Gastrocnemius medialis (tissue), 4 donors: ENCODE measurements at regions not wholly inside any gene's neighbourhood (a gene's known extent, or its start where the extent isn't known, plus 50 kb on each side); places are given as distances from the start of the nearest gene placed in this dataset.
"Not testable (repeated sequence)": the region's sequence is repeated elsewhere in the genome, so short reads cannot be mapped to it uniquely, and the experiment has no call there.

Source experiments
- ATAC-seq, 2 donors: fragments of 150-250 bp; one replicate each; pipeline ENCODE4 v1.9.1; 2016
- DNase-seq, 2 donors: peaks; one replicate each; pipeline ENCODE4 v3.0.0-alpha.2; 2019
- H3K27ac ChIP-seq, 4 donors: fragments of 200-600 bp; sonication (generic); 1 replicate in 1 of 4; 2 replicates in 3 of 4; pipeline ENCODE4 v1.5.1; 2016 to 2018; ENCODE audit warnings: mild to moderate bottlenecking in 2 of 4, moderate library complexity in 1 of 4
- H3K27me3 ChIP-seq, 3 donors: fragments of 200-600 bp; sonication (generic) in 2 of 3; 1 replicate in 1 of 3; 2 replicates in 2 of 3; pipeline versions ENCODE4 v1.5.1 to v1.6.0; 2016 to 2019; ENCODE audit warnings: mild to moderate bottlenecking in 1 of 3, moderate library complexity in 1 of 3
- H3K36me3 ChIP-seq, 2 donors: fragments of 200-600 bp; sonication (generic) in 1 of 2; one replicate each; pipeline ENCODE4 v1.5.1; 2017 to 2018
- H3K4me1 ChIP-seq, 2 donors: fragments of 200-600 bp; sonication (generic) in 1 of 2; one replicate each; pipeline ENCODE4 v1.5.1; 2016 to 2017; ENCODE audit warnings: mild to moderate bottlenecking in 2 of 2
- H3K4me3 ChIP-seq, 4 donors: fragments of 200-600 bp; sonication (generic) in 3 of 4; 1 replicate in 1 of 4; 2 replicates in 3 of 4; pipeline ENCODE4 v1.5.1; 2016 to 2019; ENCODE audit warnings: mild to moderate bottlenecking in 2 of 4
- H3K9me3 ChIP-seq, 3 donors: fragments of 200-600 bp; sonication (generic) in 2 of 3; 1 replicate in 1 of 3; 2 replicates in 2 of 3; pipeline ENCODE4 v1.5.1; 2016 to 2019
- POLR2A ChIP-seq, 2 donors: fragments of 450-650 bp; IDR thresholded peaks; one replicate each; pipeline ENCODE4 v1.6.1; 2017; ENCODE audit warnings: antibody characterized with exemption in 2 of 2, mild to moderate bottlenecking in 2 of 2, moderate library complexity in 2 of 2
- in situ Hi-C, 4 donors: fragments of 200-750 bp; cut with MboI; loops; one replicate each; pipeline versions ENCODE4 v1.15.0 to v1.8.0; 2017; ENCODE audit warnings: low sequenced_read_pairs in 4 of 4
- intact Hi-C: fragments of 100-400 bp; cut with DNase I; formaldehyde crosslinking; loops from one replicate; pipeline ENCODE4 v1.15.1; 2023; ENCODE audit warnings: low total_unique reads
- TF ChIP-seq, protein P1 (sequence below), 5 experiments: fragments of 450-650 bp in 3 of 5; fragments of 200-600 bp in 2 of 5; sonication (generic) in 2 of 5; IDR thresholded peaks in 4 of 5; conservative IDR thresholded peaks in 1 of 5; 1 replicate in 4 of 5; 2 replicates in 1 of 5; pipeline ENCODE4 v1.5.1; 2016 to 2019; ENCODE audit warnings: antibody characterized with exemption in 5 of 5, mild to moderate bottlenecking in 3 of 5, moderate library complexity in 3 of 5

DNA sequence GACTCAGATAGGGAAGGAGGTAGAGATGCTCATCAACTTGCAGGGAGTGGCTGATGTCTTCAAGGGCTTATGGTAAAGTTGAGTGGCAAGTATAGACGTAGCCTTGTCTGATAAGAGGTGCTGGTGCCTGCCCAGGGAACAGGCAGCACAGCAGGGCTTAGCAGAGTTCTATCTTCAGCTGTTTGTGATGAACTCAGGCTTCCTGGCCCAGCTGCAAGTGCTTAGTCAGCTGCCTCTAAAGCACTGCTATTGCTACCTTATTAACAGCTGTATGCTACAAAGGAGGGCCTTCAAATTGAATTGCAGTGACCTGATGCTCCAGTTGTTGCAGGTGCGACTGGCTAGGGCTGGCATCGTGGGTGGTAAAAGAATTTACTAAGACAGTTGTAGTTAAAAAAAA, 82.1 kb downstream of the TSN start:
- no peak for ATAC-seq

DNA sequence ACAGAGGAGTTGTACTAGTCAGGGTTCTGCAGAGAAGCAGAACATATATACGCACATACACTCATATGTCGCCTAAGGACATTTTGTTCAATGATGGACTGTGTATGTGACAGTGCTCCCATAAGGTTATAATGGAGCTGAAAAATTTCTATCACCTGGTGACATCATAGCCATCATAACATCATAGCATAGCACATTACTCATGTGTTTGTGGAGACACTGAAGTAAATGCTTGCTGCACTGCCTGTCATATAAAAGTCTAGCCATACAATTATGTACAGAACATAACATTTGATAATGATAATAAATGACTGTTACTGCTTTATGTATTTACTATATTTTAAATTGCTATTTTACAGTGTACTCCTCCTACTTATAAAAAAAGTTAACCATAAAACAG, 83.1 kb downstream of the TSN start:
- TF ChIP-seq, protein P1, sequence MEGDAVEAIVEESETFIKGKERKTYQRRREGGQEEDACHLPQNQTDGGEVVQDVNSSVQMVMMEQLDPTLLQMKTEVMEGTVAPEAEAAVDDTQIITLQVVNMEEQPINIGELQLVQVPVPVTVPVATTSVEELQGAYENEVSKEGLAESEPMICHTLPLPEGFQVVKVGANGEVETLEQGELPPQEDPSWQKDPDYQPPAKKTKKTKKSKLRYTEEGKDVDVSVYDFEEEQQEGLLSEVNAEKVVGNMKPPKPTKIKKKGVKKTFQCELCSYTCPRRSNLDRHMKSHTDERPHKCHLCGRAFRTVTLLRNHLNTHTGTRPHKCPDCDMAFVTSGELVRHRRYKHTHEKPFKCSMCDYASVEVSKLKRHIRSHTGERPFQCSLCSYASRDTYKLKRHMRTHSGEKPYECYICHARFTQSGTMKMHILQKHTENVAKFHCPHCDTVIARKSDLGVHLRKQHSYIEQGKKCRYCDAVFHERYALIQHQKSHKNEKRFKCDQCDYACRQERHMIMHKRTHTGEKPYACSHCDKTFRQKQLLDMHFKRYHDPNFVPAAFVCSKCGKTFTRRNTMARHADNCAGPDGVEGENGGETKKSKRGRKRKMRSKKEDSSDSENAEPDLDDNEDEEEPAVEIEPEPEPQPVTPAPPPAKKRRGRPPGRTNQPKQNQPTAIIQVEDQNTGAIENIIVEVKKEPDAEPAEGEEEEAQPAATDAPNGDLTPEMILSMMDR (IDR thresholded peaks at IDR 0.05 in 4 of 5, conservative IDR thresholded peaks at IDR 0.05 in 1 of 5) = no peak
- TF ChIP-seq POLR2A (IDR thresholded peaks at IDR 0.05) = no peak
- intact Hi-C loops (no loop called here), in situ Hi-C loops (no loop called here)

More for the DNA sequence above, 82.1 kb downstream of the TSN start:
- no peak overlapping the region for H3K27ac ChIP-seq
- intact Hi-C loops = no loop called here
- no peak for DNase-seq
- no peaks in the 10 kb centered on the region for H3K27me3 ChIP-seq
- TF ChIP-seq, protein P1 (IDR thresholded peaks at IDR 0.05 in 4 of 5, conservative IDR thresholded peaks at IDR 0.05 in 1 of 5) = no peak
- TF ChIP-seq POLR2A (IDR thresholded peaks at IDR 0.05) = no peak
- H3K4me3 ChIP-seq = no peak overlapping the region
- in situ Hi-C loops = no loop called here
- H3K4me1 ChIP-seq = no peaks in the 10 kb centered on the region
- H3K36me3 ChIP-seq = no peaks in the 10 kb centered on the region
- no peaks in the 10 kb centered on the region for H3K9me3 ChIP-seq

DNA sequence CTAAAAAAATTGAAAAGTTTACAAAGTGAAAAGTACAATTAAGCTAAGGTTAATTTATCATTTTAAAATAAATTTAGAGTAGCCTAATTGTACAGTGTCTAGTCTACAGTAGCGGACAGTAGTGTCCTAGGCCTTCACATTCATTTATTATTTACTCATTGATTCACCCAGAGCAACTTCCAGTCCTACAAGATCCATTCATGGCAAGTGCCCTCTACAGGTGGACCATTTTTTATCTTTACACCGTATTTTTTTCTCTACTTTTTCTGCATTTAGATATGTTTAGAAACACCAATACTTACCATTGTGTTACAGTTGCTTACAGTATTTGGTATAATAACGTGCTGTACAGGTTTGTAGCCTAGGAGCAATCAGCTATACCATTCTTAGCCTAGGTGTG, 84.1 kb downstream of the TSN start:
- DNase-seq (no peak), ATAC-seq (no peak)
- Histone ChIP-seq H3K4me3 (no peak overlapping the region), H3K36me3 (no peaks in the 10 kb centered on the region), H3K4me1 (no peaks in the 10 kb centered on the region), H3K27me3 (no peaks in the 10 kb centered on the region), H3K27ac (no peak overlapping the region), H3K9me3 (no peaks in the 10 kb centered on the region)
- TF ChIP-seq, protein P1 (IDR thresholded peaks at IDR 0.05 in 4 of 5, conservative IDR thresholded peaks at IDR 0.05 in 1 of 5) = no peak
- no peak for TF ChIP-seq POLR2A (IDR thresholded peaks at IDR 0.05)
- intact Hi-C loops (no loop called here), in situ Hi-C loops (no loop called here)

More for the DNA sequence above, 83.1 kb downstream of the TSN start:
- Histone ChIP-seq H3K27me3 (no peaks in the 10 kb centered on the region), H3K27ac (no peak overlapping the region), H3K4me3 (no peak overlapping the region), H3K9me3 (no peaks in the 10 kb centered on the region), H3K36me3 (no peaks in the 10 kb centered on the region), H3K4me1 (no peaks in the 10 kb centered on the region)
- ATAC-seq (no peak), DNase-seq (no peak)

GRCh38 chr2:121849236-121849635, 93.8 kb downstream of the TSN start:
- Histone ChIP-seq H3K4me3 (no peak overlapping the region), H3K36me3 (no peaks in the 10 kb centered on the region), H3K27ac (no peak overlapping the region), H3K4me1 (no peaks in the 10 kb centered on the region), H3K9me3 (no peaks in the 10 kb centered on the region), H3K27me3 (no peaks in the 10 kb centered on the region)
- in situ Hi-C loops = no loop called here
- DNase-seq (no peak), ATAC-seq (no peak)
- intact Hi-C loops = no loop called here
- TF ChIP-seq, protein P1 (IDR thresholded peaks at IDR 0.05 in 4 of 5, conservative IDR thresholded peaks at IDR 0.05 in 1 of 5) = no peak
- TF ChIP-seq POLR2A (IDR thresholded peaks at IDR 0.05) = no peak

GRCh38 chr2:121853149-121853548, 97.7 kb downstream of the TSN start:
- in situ Hi-C loops, ATAC-seq, DNase-seq, H3K9me3 ChIP-seq, H3K27ac ChIP-seq, H3K36me3 ChIP-seq, H3K27me3 ChIP-seq, H3K4me3 ChIP-seq, intact Hi-C loops, H3K4me1 ChIP-seq: not testable (repeated sequence)
